Left ventricle myocardium inferior (tissue), 1 donor: ENCODE measurements at regions not wholly inside any gene's neighbourhood (a gene's known extent, or its start where the extent isn't known, plus 50 kb on each side); places are given as distances from the start of the nearest gene placed in this dataset.

Source experiments
- DNase-seq: peaks from one replicate; pipeline ENCODE4 v3.0.0-alpha.2; 2020
- H3K27ac ChIP-seq: fragments of 200-600 bp; replicated peaks from 2 replicates; pipeline ENCODE4 v1.8.0; 2021
- H3K27me3 ChIP-seq: fragments of 200-600 bp; 2 replicates; pipeline ENCODE4 v1.8.0; 2021; ENCODE audit warnings: low read depth
- H3K36me3 ChIP-seq: fragments of 200-600 bp; 2 replicates; pipeline ENCODE4 v1.8.0; 2021
- H3K4me1 ChIP-seq: fragments of 200-600 bp; 2 replicates; pipeline ENCODE4 v1.8.0; 2021
- H3K4me3 ChIP-seq: fragments of 200-600 bp; 2 replicates; pipeline ENCODE4 v1.8.0; 2021; ENCODE audit warnings: mild to moderate bottlenecking, moderate library complexity
- H3K9me3 ChIP-seq: fragments of 200-600 bp; replicated peaks from 2 replicates; pipeline ENCODE4 v1.8.0; 2021
- CTCF ChIP-seq: fragments of 200-600 bp; IDR thresholded peaks from 2 replicates; pipeline ENCODE4 v1.8.0; 2021; ENCODE audit warnings: antibody characterized with exemption, mild to moderate bottlenecking, borderline replicate concordance
- intact Hi-C: fragments of 100-400 bp; cut with micrococcal nuclease; formaldehyde crosslinking; loops from one replicate; pipeline ENCODE4 v1.11.0; 2022
- donor health status: DM: no; HTN: yes; CAD: no; lungs with severe emphysema.

GRCh38 chr1:67632356-67632755 lies 52.6 kb upstream of the GADD45A start:
- Histone ChIP-seq H3K9me3 (no peaks in the 10 kb centered on the region), H3K27me3 (no peaks in the 10 kb centered on the region), H3K4me3 (no peak overlapping the region), H3K36me3 (no peaks in the 10 kb centered on the region), H3K4me1 (peaks cover 8% of the 10 kb centered on the region), H3K27ac (no peak overlapping the region)
- intact Hi-C loops = no loop called here
- DNase-seq = no peak
- no peak for TF ChIP-seq CTCF

GRCh38 chr1:67632811-67633655 lies 52.0 kb upstream of the GADD45A start:
- Histone ChIP-seq H3K9me3 (no peaks in the 10 kb centered on the region), H3K4me1 (peaks cover 8% of the 10 kb centered on the region), H3K36me3 (no peaks in the 10 kb centered on the region), H3K4me3 (no peak overlapping the region), H3K27ac (no peak overlapping the region), H3K27me3 (no peaks in the 10 kb centered on the region)
- no peak for DNase-seq
- TF ChIP-seq CTCF = no peak
- intact Hi-C loops = no loop called here

GRCh38 chr1:67634396-67634935 lies 50.5 kb upstream of the GADD45A start:
- no peak overlapping the region for H3K27ac ChIP-seq
- H3K9me3 ChIP-seq = no peaks in the 10 kb centered on the region
- H3K4me1 ChIP-seq = peaks cover 7% of the 10 kb centered on the region
- TF ChIP-seq CTCF = no peak
- intact Hi-C loops = no loop called here
- no peak for DNase-seq
- no peaks in the 10 kb centered on the region for H3K27me3 ChIP-seq
- H3K4me3 ChIP-seq = no peak overlapping the region
- H3K36me3 ChIP-seq = no peaks in the 10 kb centered on the region

- TF ChIP-seq CTCF = no peak
- DNase-seq = no peak
- Histone ChIP-seq H3K4me1 (no peaks in the 10 kb centered on the region), H3K27ac (no peak overlapping the region), H3K4me3 (no peak overlapping the region), H3K36me3 (no peaks in the 10 kb centered on the region), H3K9me3 (no peaks in the 10 kb centered on the region), H3K27me3 (no peaks in the 10 kb centered on the region)
- intact Hi-C loops = no loop called here
Observed at GRCh38 chr1:67635055-67635809, 49.8 kb upstream of the GADD45A start.
